GM12865 (cell line): ENCODE measurements at regions not wholly inside any gene's neighbourhood (a gene's known extent, or its start where the extent isn't known, plus 50 kb on each side); places are given as distances from the start of the nearest gene placed in this dataset.
"Not testable (repeated sequence)": the region's sequence is repeated elsewhere in the genome, so short reads cannot be mapped to it uniquely, and the experiment has no call there.

Source experiments
- DNase-seq: peaks from one replicate; pipeline ENCODE4 v3.0.0; 2010; ENCODE audit warnings: low read depth
- H3K4me3 ChIP-seq: 2 replicates; pipeline ENCODE4 v1.5.1; 2011; ENCODE audit warnings: mild to moderate bottlenecking, low read depth, low read length, control low read depth
- TF ChIP-seq, protein P1 (sequence below): IDR thresholded peaks from 2 replicates; pipeline ENCODE4 v1.5.1; 2011; ENCODE audit warnings: low read length, control low read depth, low read depth, inconsistent platforms; ENCODE audit not compliant: insufficient read depth; ENCODE audit errors: missing control alignments

DNA sequence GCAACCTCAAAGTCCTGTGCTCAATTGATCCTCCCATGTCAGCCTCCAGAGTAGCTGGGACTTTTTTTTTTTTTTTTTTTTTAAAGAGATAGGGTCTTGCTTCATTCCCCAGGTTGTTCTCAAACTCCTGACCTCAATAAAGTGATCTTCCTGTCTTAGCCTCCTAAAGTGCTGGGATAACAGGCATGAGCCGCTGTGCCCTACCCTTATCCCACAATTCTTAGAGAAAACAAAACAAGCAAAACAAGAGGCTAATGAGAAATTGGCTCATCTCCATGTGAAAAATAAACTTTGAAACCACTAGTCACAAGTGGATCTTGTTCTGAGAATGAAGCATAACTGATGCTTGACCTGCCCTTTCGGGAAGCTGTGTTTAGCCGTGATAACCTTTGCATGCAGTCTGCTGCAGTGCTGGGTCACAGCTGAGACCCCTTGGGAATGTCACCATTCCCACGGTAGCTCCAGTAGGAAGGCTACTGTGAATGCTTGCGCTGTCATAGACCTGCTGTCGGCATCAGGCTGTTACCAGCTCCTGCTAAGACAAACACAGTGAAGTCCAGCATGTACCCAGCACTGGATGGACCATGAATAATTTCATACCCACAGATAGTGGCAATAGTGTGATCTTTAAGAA is 290.7 kb upstream of the KIAA1217 start:
- DNase-seq = peak; percentile 24
- TF ChIP-seq, protein P1, sequence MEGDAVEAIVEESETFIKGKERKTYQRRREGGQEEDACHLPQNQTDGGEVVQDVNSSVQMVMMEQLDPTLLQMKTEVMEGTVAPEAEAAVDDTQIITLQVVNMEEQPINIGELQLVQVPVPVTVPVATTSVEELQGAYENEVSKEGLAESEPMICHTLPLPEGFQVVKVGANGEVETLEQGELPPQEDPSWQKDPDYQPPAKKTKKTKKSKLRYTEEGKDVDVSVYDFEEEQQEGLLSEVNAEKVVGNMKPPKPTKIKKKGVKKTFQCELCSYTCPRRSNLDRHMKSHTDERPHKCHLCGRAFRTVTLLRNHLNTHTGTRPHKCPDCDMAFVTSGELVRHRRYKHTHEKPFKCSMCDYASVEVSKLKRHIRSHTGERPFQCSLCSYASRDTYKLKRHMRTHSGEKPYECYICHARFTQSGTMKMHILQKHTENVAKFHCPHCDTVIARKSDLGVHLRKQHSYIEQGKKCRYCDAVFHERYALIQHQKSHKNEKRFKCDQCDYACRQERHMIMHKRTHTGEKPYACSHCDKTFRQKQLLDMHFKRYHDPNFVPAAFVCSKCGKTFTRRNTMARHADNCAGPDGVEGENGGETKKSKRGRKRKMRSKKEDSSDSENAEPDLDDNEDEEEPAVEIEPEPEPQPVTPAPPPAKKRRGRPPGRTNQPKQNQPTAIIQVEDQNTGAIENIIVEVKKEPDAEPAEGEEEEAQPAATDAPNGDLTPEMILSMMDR = no peak

DNA sequence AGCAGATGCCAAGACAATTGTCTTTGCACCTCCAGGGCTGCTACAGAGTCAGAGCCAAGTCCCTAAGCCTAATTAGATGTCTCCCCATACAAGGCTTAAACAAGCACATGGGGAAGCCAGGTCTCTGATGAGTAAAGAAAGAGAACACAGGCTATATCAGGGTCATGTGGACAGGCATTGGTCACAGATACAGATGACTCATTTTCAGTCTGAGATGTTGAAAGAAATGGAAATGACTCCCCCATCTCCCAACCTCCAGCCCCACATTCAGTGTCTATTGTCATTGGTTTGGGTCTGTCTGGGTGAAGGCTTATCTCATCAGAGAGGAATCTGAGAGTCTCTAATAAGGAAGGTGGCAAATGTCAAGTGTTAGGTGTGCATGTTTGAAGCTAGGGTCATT is 290.1 kb upstream of the KIAA1217 start:
- no peak overlapping the region for H3K4me3 ChIP-seq
- DNase-seq = peak; percentile 38
- TF ChIP-seq, protein P1 = no peak

More for the DNA sequence above, 290.7 kb upstream of the KIAA1217 start:
- H3K4me3 ChIP-seq = no peak overlapping the region

DNA sequence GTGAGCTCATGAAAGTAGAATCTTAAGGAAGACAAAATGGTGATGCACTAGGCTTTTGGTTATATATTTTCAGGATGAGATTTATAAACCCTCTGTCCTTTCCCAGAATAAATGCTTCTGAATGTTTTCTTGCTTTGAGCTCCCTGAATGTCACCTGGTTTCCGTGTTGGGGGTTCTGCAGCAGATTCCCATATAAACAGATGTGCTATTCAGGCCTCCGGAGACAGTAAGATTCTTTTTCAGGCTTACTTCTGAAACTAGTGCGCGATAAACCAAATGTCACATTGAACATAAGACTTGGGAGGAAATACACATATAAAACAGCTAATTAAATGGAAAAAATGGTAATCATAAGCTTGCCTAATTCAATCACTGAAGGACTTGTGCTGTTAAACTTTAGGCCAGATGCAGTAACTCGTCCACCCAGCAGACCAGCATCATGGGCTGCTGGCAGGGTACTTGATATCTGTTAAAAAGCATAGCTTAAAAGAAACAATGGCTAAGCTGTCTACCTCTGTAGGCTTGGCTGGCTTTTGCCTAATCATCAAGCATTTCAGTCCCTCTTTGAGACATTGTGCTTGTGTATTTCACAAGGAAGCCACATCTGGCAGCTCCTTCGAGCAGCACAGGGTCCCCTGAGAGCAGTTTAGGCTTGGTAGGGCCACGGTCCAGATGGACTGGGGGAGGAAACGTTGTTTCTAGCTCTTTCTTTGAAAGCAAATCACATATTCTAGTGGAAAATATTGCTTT is 281.2 kb upstream of the KIAA1217 start:
- TF ChIP-seq, protein P1 = no peak

DNA sequence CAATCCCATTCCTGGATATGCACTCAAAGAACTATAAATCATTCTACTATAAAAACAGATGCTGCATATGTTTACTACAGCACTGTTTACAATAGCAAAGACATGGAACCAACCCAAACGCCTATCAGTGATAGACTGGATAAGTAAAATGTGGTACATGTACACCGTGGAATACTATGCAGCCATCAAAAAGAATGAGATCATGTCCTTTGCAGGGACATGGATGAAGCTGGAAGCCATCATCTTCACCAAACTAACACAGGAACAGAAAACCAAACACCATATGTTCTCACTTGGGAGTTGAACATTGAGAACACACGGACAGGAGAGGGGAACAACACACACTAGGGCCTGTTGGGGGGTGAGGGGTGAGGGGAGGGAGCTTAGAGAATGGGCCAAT is 274.9 kb upstream of the KIAA1217 start:
- not testable (repeated sequence) for DNase-seq, H3K4me3 ChIP-seq

More for the DNA sequence above, 281.2 kb upstream of the KIAA1217 start:
- H3K4me3 ChIP-seq = no peak overlapping the region
- DNase-seq = no peak

DNA sequence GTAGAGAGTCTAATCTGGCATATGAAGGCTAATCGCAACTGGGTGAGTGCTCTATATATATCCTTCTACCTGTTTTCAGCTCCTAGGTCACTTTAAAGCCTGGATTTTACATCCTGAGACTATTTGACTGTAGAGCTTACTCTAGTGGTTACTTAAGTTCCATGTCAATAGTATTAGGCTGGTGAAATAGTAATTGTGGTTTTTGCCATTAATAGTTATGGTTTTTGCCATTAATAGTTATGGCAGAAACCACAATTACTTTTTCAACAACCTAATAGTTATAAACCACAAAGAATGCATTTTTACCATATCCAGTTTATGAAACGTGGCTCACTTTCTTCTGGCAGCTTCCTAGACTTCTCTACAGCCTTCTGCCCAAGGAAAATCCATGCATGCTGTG is 263.1 kb upstream of the KIAA1217 start:
- TF ChIP-seq, protein P1 = no peak
- DNase-seq = no peak

DNA sequence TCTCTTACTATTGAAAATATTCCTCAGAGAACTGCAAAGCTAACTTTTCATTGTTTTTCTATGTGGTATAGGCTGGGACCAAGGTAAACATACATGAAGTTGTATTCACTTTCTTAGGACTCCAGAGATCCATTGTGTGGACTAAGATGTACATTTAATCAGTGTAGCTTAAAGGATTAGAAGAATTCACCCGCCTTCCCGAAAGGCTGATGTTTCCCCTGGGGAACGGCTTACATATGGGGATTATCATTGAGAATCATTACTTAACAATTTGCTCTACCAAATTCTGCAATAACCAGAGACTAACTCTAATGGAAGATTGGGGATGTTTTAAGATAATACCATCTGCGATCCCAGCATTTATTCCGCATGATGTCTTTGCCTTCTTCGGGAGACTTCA is 257.1 kb upstream of the KIAA1217 start:
- TF ChIP-seq, protein P1 = no peak
- H3K4me3 ChIP-seq = no peak overlapping the region
- no peak for DNase-seq

More for the DNA sequence above, 263.1 kb upstream of the KIAA1217 start:
- no peak overlapping the region for H3K4me3 ChIP-seq

DNA sequence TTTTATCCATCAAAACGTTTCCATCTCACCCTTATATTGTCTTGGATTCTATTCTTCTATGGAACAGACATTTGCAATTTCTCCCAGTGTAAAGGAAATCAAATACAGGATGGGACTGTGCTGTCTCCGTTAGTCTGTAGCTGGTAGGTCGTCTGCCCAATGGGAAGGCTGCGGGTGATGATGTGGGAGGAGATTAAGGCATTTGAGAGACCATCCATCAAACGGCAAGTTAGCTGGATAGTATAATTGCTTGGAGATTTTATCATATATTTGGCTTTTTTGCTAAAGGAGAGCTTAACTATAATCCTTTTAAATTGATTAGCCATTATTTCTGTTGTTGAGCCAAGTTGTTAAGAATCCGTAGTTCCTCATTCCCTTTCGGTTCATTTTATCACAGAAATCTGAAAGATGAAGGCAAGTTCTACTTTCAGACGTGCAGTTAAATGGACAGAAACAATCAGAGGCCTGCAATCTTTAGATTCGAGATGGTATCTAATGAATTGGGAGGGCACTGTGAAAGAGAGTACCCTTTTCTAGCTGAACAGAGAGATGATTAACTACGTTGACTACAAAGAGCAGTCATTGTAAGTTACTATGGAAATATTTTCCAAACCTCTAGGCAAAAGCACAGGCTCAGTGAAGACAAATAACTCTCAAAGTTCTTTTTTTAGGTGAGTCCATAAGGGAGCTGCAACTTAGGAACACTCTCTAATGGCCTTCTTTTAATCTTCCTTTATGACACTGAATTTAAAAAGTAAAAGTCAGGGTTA is 253.3 kb upstream of the KIAA1217 start:
- H3K4me3 ChIP-seq = no peak overlapping the region
- TF ChIP-seq, protein P1 = no peak
- no peak for DNase-seq
